ENCODE measurements at regions not wholly inside any gene's neighbourhood (a gene's known extent, or its start where the extent isn't known, plus 50 kb on each side); places are given as distances from the start of the nearest gene placed in this dataset.

DNA sequence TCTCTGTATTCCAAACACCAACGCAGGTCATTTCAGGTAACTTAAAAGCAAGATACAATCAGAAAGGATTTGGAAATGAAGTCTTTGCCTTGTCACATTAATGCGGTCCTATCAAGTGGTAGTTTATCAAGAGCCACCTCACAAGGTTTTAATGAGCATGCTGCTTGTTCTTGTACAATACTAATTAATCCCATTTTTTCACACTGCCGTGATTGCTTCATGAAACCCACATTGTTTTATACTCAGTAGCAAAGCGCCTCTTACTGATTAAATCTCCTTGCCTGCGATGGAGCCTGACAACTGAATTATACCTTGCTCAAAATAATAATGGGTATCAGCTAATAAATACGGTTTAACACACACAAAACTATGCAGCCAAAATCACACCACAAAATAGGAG lies 234.1 kb upstream of the TSHZ2 start:
- H3K4me1 ChIP-seq, result no peaks in the 10 kb centered on the region
- H3K27ac ChIP-seq, result no peak overlapping the region
- no peaks in the 10 kb centered on the region for H3K9me3 ChIP-seq
- TF ChIP-seq CTCF (IDR thresholded peaks at IDR 0.05) (no peak), POLR2A (IDR thresholded peaks at IDR 0.05) (no peak)
- no peaks in the 10 kb centered on the region for H3K27me3 ChIP-seq
- no peak overlapping the region for H3K4me3 ChIP-seq
- no peaks in the 10 kb centered on the region for H3K36me3 ChIP-seq
- intact Hi-C loops (cut with DNase I; ENCODE audit: low total_unique reads), result no loop called here
- 87 to 92% methylated on average over 6 of the region's 6 CpGs for WGBS, 2 donors (ENCODE audit: low coverage in 1 of 2)
- in situ Hi-C loops (cut with MboI; ENCODE audit: low pct_ligation_motif_present in 1 of 4, low pct_unique_long_range_greater_than_20kb in 1 of 4, low sequenced_read_pairs in 3 of 4), result loop anchor here in 1 of 4 donors (25.0 kb wide), 1 partner anchor 101 kb away; no protein-coding TSS in a partner anchor
- no peak for DNase-seq

DNA sequence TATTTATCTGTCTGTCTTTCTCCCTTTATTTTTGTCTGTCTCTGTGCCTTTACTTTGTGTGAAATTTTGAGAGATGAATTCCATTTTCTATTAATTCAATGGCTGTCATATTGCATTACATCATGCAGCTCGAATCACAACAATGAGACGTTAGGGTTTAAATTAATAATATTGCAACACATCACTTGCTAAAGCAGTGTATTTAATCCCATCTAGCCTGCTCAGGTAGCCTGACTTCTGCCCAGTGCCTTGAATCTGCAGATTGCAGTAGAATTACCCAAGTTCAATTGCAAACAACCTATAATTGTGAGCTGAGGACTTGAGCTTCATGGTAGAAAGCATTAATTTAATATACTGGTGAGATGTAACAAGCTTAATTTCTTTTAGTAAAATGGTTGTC lies 235.7 kb upstream of the TSHZ2 start:
- intact Hi-C loops (cut with DNase I; ENCODE audit: low total_unique reads) (no loop called here), in situ Hi-C loops (cut with MboI; ENCODE audit: low pct_ligation_motif_present in 1 of 4, low pct_unique_long_range_greater_than_20kb in 1 of 4, low sequenced_read_pairs in 3 of 4) (loop anchor here in 1 of 4 donors (25.0 kb wide), 1 partner anchor 99 kb away; no protein-coding TSS in a partner anchor)
- H3K4me3 ChIP-seq, result no peak overlapping the region
- H3K27me3 ChIP-seq, result no peaks in the 10 kb centered on the region
- H3K4me1 ChIP-seq, result no peaks in the 10 kb centered on the region
- no peaks in the 10 kb centered on the region for H3K36me3 ChIP-seq
- no peaks in the 10 kb centered on the region for H3K9me3 ChIP-seq
- DNase-seq, result no peak
- H3K27ac ChIP-seq, result no peak overlapping the region
- TF ChIP-seq EP300 (IDR thresholded peaks at IDR 0.05; ENCODE audit: low read depth) (no peak), POLR2A (IDR thresholded peaks at IDR 0.05) (no peak), POLR2AphosphoS5 (IDR thresholded peaks at IDR 0.05) (no peak), CTCF (IDR thresholded peaks at IDR 0.05) (no peak)
- WGBS, 2 donors (ENCODE audit: low coverage in 1 of 2), result 65 to 74% methylated on average over 2 of the region's 2 CpGs

DNA sequence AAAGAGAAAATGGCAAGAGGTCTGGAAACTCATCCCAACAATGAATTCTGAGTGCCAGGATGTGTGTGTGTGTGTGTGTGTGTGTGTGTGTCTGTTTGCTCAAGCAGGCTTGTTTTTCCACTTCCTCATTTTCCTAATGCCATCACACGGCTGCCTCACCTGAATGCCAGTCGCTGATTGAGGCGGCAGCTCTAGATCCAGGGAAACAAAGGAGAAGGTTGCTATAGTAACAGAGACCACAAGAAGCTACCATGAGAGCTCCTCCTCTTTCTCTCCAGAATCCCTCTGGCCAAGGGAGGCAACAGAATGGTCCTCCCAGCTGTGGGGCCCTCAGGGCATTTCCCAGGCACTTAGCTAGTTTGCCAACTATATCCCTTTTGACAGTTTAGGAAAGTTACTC lies 241.1 kb upstream of the TSHZ2 start:
- TF ChIP-seq CTCF (IDR thresholded peaks at IDR 0.05), result no peak
- TF ChIP-seq EP300 (IDR thresholded peaks at IDR 0.05; ENCODE audit: low read depth), result no peak
- TF ChIP-seq POLR2AphosphoS5 (IDR thresholded peaks at IDR 0.05), result no peak
- no peak for TF ChIP-seq POLR2A (IDR thresholded peaks at IDR 0.05)
- no peak overlapping the region for H3K4me3 ChIP-seq
- in situ Hi-C loops (cut with MboI; ENCODE audit: low pct_ligation_motif_present in 1 of 4, low pct_unique_long_range_greater_than_20kb in 1 of 4, low sequenced_read_pairs in 3 of 4) (loop anchor here in 1 of 4 donors (25.0 kb wide), 1 partner anchor 94 kb away; no protein-coding TSS in a partner anchor), intact Hi-C loops (cut with DNase I; ENCODE audit: low total_unique reads) (no loop called here)
- DNase-seq, result no peak
- H3K27me3 ChIP-seq, result no peaks in the 10 kb centered on the region
- 56 to 60% methylated on average over 3 of the region's 3 CpGs for WGBS, 2 donors (ENCODE audit: low coverage in 1 of 2)
- H3K27ac ChIP-seq, result no peak overlapping the region
- no peaks in the 10 kb centered on the region for H3K4me1 ChIP-seq
- H3K36me3 ChIP-seq, result no peaks in the 10 kb centered on the region
- H3K9me3 ChIP-seq, result no peaks in the 10 kb centered on the region

- H3K9me3 ChIP-seq, result no peaks in the 10 kb centered on the region
- H3K4me1 ChIP-seq, result no peaks in the 10 kb centered on the region
- TF ChIP-seq EP300 (IDR thresholded peaks at IDR 0.05; ENCODE audit: low read depth) (no peak), POLR2AphosphoS5 (IDR thresholded peaks at IDR 0.05) (no peak), POLR2A (IDR thresholded peaks at IDR 0.05) (no peak), CTCF (IDR thresholded peaks at IDR 0.05) (no peak)
- intact Hi-C loops (cut with DNase I; ENCODE audit: low total_unique reads), result no loop called here
- H3K4me3 ChIP-seq, result no peak overlapping the region
- no peaks in the 10 kb centered on the region for H3K36me3 ChIP-seq
- H3K27ac ChIP-seq, result no peak overlapping the region
- H3K27me3 ChIP-seq, result no peaks in the 10 kb centered on the region
- no peak for DNase-seq
- WGBS, 2 donors (ENCODE audit: low coverage in 1 of 2), result 71 to 86% methylated on average over 6 to 24 of the region's 24 CpGs
- in situ Hi-C loops (cut with MboI; ENCODE audit: low pct_ligation_motif_present in 1 of 4, low pct_unique_long_range_greater_than_20kb in 1 of 4, low sequenced_read_pairs in 3 of 4), result loop anchor here in 1 of 4 donors (25.0 kb wide), 1 partner anchor 91 kb away; no protein-coding TSS in a partner anchor
Measured at GRCh38 chr20:52727740-52728456, 244.3 kb upstream of the TSHZ2 start.
